ENCODE measurements at regions not wholly inside any gene's neighbourhood (a gene's known extent, or its start where the extent isn't known, plus 50 kb on each side); places are given as distances from the start of the nearest gene placed in this dataset.

- no peak for TF ChIP-seq CTCF (optimal IDR thresholded peaks at IDR 0.05 in 1 of 3, IDR thresholded peaks at IDR 0.05 in 1 of 3, conservative IDR thresholded peaks at IDR 0.05 in 1 of 3; ENCODE audit: extremely low read depth in 1 of 3, insufficient read depth in 2 of 3, low read length in 3 of 3)
- no peak for TF ChIP-seq EZH2 (IDR thresholded peaks at IDR 0.05; ENCODE audit: low read length)
- H3K4me2 ChIP-seq (ENCODE audit: control insufficient read depth, extremely low read depth, insufficient read depth, low read depth, low read length) = no peak overlapping the region
- no peaks in the 10 kb centered on the region for H3K9me1 ChIP-seq (ENCODE audit: control insufficient read depth, extremely low read depth, insufficient read depth, low read length)
- DNase-seq (ENCODE audit: low read depth, low spot score) (no peak), FAIRE-seq (no peak)
- no peaks in the 10 kb centered on the region for H3K36me3 ChIP-seq (ENCODE audit: control insufficient read depth in 2 of 2, extremely low read depth in 1 of 2, insufficient read depth in 2 of 2, low read length in 2 of 2)
- H3K4me3 ChIP-seq (ENCODE audit: control insufficient read depth in 2 of 3, extremely low read depth in 1 of 3, insufficient read depth in 2 of 3, low read depth in 1 of 3, low read length in 3 of 3) = no peak overlapping the region
- H3K9ac ChIP-seq (ENCODE audit: control insufficient read depth, extremely low read depth, insufficient read depth, low read length) = no peak overlapping the region
- H3K9me3 ChIP-seq (ENCODE audit: control insufficient read depth, low read depth, low read length) = no peaks in the 10 kb centered on the region
- no peak overlapping the region for H3K27ac ChIP-seq (ENCODE audit: control insufficient read depth, insufficient read depth, low read length)
- no peaks in the 10 kb centered on the region for H4K20me1 ChIP-seq (ENCODE audit: control insufficient read depth, extremely low read depth, insufficient read depth, low read length)
- H3K4me1 ChIP-seq (ENCODE audit: control insufficient read depth, extremely low read depth, insufficient read depth, low read length) = no peaks in the 10 kb centered on the region
- dilution Hi-C loops (cut with MboI; ENCODE audit: extremely low pct_ligation_motif_present, low sequenced_read_pairs) = no loop called here
- H3K79me2 ChIP-seq (ENCODE audit: control insufficient read depth, insufficient read depth, low read length) = no peaks in the 10 kb centered on the region
- H3K27me3 ChIP-seq (ENCODE audit: control insufficient read depth, extremely low read depth, insufficient read depth, low read length) = no peaks in the 10 kb centered on the region
- no peak overlapping the region for H2AFZ ChIP-seq (ENCODE audit: control insufficient read depth, low read length)
Measured at GRCh38 chr1:108080448-108080847, 115.5 kb upstream of the VAV3 start.

GRCh38 chr1:108079440-108080025 is 114.6 kb upstream of the VAV3 start:
- H3K36me3 ChIP-seq (ENCODE audit: control insufficient read depth in 2 of 2, extremely low read depth in 1 of 2, insufficient read depth in 2 of 2, low read length in 2 of 2) = no peaks in the 10 kb centered on the region

More at GRCh38 chr1:108079440-108080025, 114.6 kb upstream of the VAV3 start:
- Histone ChIP-seq H2AFZ (ENCODE audit: control insufficient read depth, low read length) (no peak overlapping the region), H4K20me1 (ENCODE audit: control insufficient read depth, extremely low read depth, insufficient read depth, low read length) (no peaks in the 10 kb centered on the region), H3K4me2 (ENCODE audit: control insufficient read depth, extremely low read depth, insufficient read depth, low read depth, low read length) (no peak overlapping the region), H3K79me2 (ENCODE audit: control insufficient read depth, insufficient read depth, low read length) (no peaks in the 10 kb centered on the region), H3K9me3 (ENCODE audit: control insufficient read depth, low read depth, low read length) (no peaks in the 10 kb centered on the region), H3K4me1 (ENCODE audit: control insufficient read depth, extremely low read depth, insufficient read depth, low read length) (no peaks in the 10 kb centered on the region), H3K4me3 (ENCODE audit: control insufficient read depth in 2 of 3, extremely low read depth in 1 of 3, insufficient read depth in 2 of 3, low read depth in 1 of 3, low read length in 3 of 3) (no peak overlapping the region), H3K9ac (ENCODE audit: control insufficient read depth, extremely low read depth, insufficient read depth, low read length) (no peak overlapping the region), H3K27me3 (ENCODE audit: control insufficient read depth, extremely low read depth, insufficient read depth, low read length) (no peaks in the 10 kb centered on the region), H3K9me1 (ENCODE audit: control insufficient read depth, extremely low read depth, insufficient read depth, low read length) (no peaks in the 10 kb centered on the region), H3K27ac (ENCODE audit: control insufficient read depth, insufficient read depth, low read length) (no peak overlapping the region)
- no peak for TF ChIP-seq EZH2 (IDR thresholded peaks at IDR 0.05; ENCODE audit: low read length)
- no peak for TF ChIP-seq CTCF (optimal IDR thresholded peaks at IDR 0.05 in 1 of 3, IDR thresholded peaks at IDR 0.05 in 1 of 3, conservative IDR thresholded peaks at IDR 0.05 in 1 of 3; ENCODE audit: extremely low read depth in 1 of 3, insufficient read depth in 2 of 3, low read length in 3 of 3)
- FAIRE-seq (no peak), DNase-seq (ENCODE audit: low read depth, low spot score) (no peak)
- dilution Hi-C loops (cut with MboI; ENCODE audit: extremely low pct_ligation_motif_present, low sequenced_read_pairs) = no loop called here

All from keratinocyte (primary cell).